ENCODE measurements at regions not wholly inside any gene's neighbourhood (a gene's known extent, or its start where the extent isn't known, plus 50 kb on each side); places are given as distances from the start of the nearest gene placed in this dataset.

GRCh38 chr16:73724503-73724902 is 572.1 kb upstream of the PSMD7 start:
- TF ChIP-seq CTCF (IDR thresholded peaks at IDR 0.05; ENCODE audit: poor library complexity) (no peak), EZH2phosphoT487 (IDR thresholded peaks at IDR 0.05; ENCODE audit: low read depth, severe bottlenecking, unreplicated experiment) (no peak), EZH2 (IDR thresholded peaks at IDR 0.05; ENCODE audit: borderline replicate concordance) (no peak)
